ENCODE measurements at regions not wholly inside any gene's neighbourhood (a gene's known extent, or its start where the extent isn't known, plus 50 kb on each side); places are given as distances from the start of the nearest gene placed in this dataset.

DNA sequence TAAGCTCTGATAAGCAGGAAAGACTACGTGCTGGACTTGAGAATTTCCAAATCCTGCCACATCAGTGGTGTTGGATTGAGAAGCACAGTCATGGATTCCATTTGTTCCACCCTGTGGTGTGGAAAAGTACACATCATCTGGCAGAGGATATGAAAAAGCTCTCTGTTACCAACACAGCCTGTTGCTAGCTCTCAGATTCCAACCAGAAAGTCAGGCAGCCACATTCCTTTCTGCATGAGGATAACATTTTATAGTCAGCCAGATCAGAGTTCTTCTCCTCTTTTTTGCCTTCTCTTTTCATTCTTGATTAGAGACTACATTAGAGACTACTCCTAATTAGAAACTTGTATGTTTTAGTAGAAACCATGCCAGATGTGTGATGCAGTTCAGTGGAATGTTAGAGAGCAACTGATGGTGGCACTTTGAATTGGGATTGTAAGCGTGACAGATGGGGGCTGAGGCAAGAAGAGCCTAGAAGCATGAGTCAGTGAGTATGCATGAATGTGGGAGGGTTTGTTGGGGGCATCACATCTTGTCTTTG is 61.2 kb upstream of the STXBP6 start:
- no peak for TF ChIP-seq POLR2A (IDR thresholded peaks at IDR 0.05)
- TF ChIP-seq, protein P1, sequence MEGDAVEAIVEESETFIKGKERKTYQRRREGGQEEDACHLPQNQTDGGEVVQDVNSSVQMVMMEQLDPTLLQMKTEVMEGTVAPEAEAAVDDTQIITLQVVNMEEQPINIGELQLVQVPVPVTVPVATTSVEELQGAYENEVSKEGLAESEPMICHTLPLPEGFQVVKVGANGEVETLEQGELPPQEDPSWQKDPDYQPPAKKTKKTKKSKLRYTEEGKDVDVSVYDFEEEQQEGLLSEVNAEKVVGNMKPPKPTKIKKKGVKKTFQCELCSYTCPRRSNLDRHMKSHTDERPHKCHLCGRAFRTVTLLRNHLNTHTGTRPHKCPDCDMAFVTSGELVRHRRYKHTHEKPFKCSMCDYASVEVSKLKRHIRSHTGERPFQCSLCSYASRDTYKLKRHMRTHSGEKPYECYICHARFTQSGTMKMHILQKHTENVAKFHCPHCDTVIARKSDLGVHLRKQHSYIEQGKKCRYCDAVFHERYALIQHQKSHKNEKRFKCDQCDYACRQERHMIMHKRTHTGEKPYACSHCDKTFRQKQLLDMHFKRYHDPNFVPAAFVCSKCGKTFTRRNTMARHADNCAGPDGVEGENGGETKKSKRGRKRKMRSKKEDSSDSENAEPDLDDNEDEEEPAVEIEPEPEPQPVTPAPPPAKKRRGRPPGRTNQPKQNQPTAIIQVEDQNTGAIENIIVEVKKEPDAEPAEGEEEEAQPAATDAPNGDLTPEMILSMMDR (IDR thresholded peaks at IDR 0.05) = no peak
- Histone ChIP-seq H3K4me1 (no peaks in the 10 kb centered on the region), H3K9me3 (no peaks in the 10 kb centered on the region), H3K27ac (peak overlapping the region in 2 of 4 donors; percentile 11 to 24), H3K36me3 (no peaks in the 10 kb centered on the region), H3K4me3 (no peak overlapping the region), H3K27me3 (no peaks in the 10 kb centered on the region)
- 25 to 26% methylated on average over 2 of the region's 2 CpGs for WGBS, 2 donors
- DNase-seq = no peak
- intact Hi-C loops (cut with DNase I) = no loop called here

DNA sequence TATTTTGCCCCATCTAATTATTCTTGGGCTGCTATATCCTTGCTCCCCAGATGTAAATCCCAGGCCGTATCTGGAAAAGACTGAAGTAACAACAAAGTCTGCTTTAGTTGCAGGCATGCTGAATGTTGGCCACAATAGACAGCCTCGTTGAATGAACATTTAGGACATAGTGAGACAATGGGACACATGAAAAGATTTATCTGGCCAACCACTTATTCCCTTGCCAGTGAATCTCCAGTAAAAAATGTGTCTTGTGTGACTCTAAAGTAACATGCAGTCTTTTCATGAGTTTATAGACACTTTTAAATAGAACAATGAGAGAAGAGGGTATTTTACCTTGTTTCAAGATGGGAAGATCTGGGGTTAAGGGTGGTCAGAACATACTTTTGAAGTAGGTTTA is 60.2 kb upstream of the STXBP6 start:
- intact Hi-C loops (cut with DNase I) = no loop called here

DNA sequence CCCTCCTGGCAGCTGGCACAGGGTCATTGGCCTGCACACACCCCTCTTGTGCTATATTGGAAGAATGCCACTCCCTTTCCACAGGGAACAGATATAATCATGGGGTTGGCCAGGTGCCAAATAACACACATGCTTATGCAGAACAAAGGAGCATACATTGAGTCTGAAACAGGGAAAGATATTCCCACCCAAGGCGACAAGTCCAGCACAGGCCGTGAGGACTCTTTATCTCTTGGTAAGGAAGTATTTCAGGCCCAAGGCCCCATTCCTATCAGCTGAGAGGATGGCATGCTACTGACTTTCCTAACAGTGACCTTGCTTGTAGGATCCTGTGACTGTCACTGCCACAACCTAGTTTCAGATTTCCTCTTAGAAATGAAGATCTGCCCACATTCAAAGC is 59.0 kb upstream of the STXBP6 start:
- Histone ChIP-seq H3K9me3 (no peaks in the 10 kb centered on the region), H3K27me3 (no peaks in the 10 kb centered on the region), H3K4me1 (no peaks in the 10 kb centered on the region), H3K27ac (no peak overlapping the region), H3K36me3 (no peaks in the 10 kb centered on the region), H3K4me3 (no peak overlapping the region)
- intact Hi-C loops (cut with DNase I) = no loop called here
- TF ChIP-seq POLR2A (IDR thresholded peaks at IDR 0.05) = no peak
- TF ChIP-seq, protein P1 (IDR thresholded peaks at IDR 0.05) = no peak
- 26 to 68% methylated on average over 2 of the region's 2 CpGs for WGBS, 2 donors
- no peak for DNase-seq

More for the DNA sequence above, 60.2 kb upstream of the STXBP6 start:
- 43 to 60% methylated on average over 2 of the region's 2 CpGs for WGBS, 2 donors
- no peaks in the 10 kb centered on the region for H3K27me3 ChIP-seq
- DNase-seq = no peak
- peak overlapping the region in 1 of 4 donors; percentile 51 for H3K27ac ChIP-seq
- no peaks in the 10 kb centered on the region for H3K4me1 ChIP-seq
- no peak overlapping the region for H3K4me3 ChIP-seq
- no peaks in the 10 kb centered on the region for H3K9me3 ChIP-seq
- no peaks in the 10 kb centered on the region for H3K36me3 ChIP-seq
- TF ChIP-seq, protein P1 (IDR thresholded peaks at IDR 0.05) = no peak
- TF ChIP-seq POLR2A (IDR thresholded peaks at IDR 0.05) = no peak

DNA sequence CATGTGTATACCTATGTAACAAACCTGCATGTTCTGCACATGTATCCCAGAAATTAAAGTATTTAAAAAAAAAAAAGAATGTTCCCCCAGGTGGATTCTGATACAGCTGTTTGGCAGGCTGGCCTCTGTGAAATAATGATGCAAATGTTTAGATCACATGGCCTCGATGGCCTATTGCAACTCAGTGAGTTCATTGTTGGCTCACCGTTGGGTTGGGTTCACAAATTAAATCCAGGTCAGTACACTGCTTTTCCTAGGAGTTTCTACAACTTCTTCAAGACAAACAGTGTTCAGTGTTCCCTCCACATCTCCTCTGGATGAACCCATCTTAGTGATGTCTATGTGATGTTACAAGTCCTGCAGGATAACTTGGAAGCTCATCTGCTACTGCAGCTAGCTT is 58.3 kb upstream of the STXBP6 start:
- 74 to 83% methylated on average over 2 of the region's 2 CpGs for WGBS, 2 donors

DNA sequence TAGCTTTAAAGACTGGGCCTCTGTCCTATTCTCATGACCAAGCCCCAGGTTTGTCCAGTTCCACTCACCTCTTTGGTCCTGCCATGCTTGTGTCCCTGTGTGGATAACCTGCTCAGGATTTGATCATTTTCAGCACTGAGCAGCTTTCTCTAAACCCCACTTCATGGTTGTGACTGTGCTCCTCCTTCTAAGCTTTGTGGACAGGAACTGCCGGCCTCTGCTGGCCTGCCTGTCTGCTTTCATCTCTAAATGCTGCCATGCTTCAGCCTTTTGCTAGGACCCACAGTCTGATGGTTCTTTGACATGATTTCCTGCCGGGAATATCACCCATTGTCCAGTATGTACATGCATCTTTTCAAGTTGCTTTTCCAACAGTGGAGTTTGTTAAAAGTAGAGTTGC is 53.9 kb upstream of the STXBP6 start:
- TF ChIP-seq POLR2A (IDR thresholded peaks at IDR 0.05) = no peak
- TF ChIP-seq, protein P1 (IDR thresholded peaks at IDR 0.05) = no peak
- Histone ChIP-seq H3K27me3 (no peaks in the 10 kb centered on the region), H3K4me1 (no peaks in the 10 kb centered on the region), H3K9me3 (no peaks in the 10 kb centered on the region), H3K36me3 (no peaks in the 10 kb centered on the region), H3K27ac (no peak overlapping the region), H3K4me3 (no peak overlapping the region)
- intact Hi-C loops (cut with DNase I) = no loop called here
- 49 to 69% methylated on average over 2 of the region's 2 CpGs for WGBS, 2 donors
- DNase-seq = no peak

More for the DNA sequence above, 58.3 kb upstream of the STXBP6 start:
- Histone ChIP-seq H3K27ac (no peak overlapping the region), H3K36me3 (no peaks in the 10 kb centered on the region), H3K4me1 (no peaks in the 10 kb centered on the region), H3K4me3 (no peak overlapping the region), H3K27me3 (no peaks in the 10 kb centered on the region), H3K9me3 (no peaks in the 10 kb centered on the region)
- TF ChIP-seq POLR2A (IDR thresholded peaks at IDR 0.05) = no peak
- TF ChIP-seq, protein P1 (IDR thresholded peaks at IDR 0.05) = no peak
- intact Hi-C loops (cut with DNase I) = no loop called here
- DNase-seq = no peak
